HEK293T (cell line): ENCODE measurements at regions not wholly inside any gene's neighbourhood (a gene's known extent, or its start where the extent isn't known, plus 50 kb on each side); places are given as distances from the start of the nearest gene placed in this dataset.
"Not testable (repeated sequence)": the region's sequence is repeated elsewhere in the genome, so short reads cannot be mapped to it uniquely, and the experiment has no call there.

Experiments used
- CTCF ChIA-PET: fragments of 350-600 bp; formaldehyde crosslinking; extraction: SDS; loops from one replicate; lab custom pipeline; 2021; ENCODE audit warnings: antibody characterized with exemption, inconsistent platforms; lab: Yijun Ruan, JAX
- POLR2A ChIA-PET: fragments of 350-600 bp; formaldehyde crosslinking; extraction: SDS; loops from one replicate; lab custom pipeline; 2020; ENCODE audit warnings: antibody characterized with exemption, inconsistent platforms; lab: Yijun Ruan, JAX
- DNase-seq: peaks from one replicate; pipeline ENCODE4 v3.0.0; 2012; ENCODE audit warnings: mixed read lengths; ENCODE audit errors: extremely low spot score
- ARNT ChIP-seq: fragments of 450-650 bp; IDR thresholded peaks from 2 replicates; pipeline ENCODE4 v1.6.1; 2017; ENCODE audit warnings: mild to moderate bottlenecking
- BHLHE40 ChIP-seq: fragments of 450-650 bp; IDR thresholded peaks from 2 replicates; pipeline ENCODE4 v1.6.1; 2016; ENCODE audit warnings: mild to moderate bottlenecking, moderate library complexity, borderline replicate concordance
- CTBP1 ChIP-seq: fragments of 450-650 bp; IDR thresholded peaks from 2 replicates; pipeline ENCODE4 v1.6.1; 2016; ENCODE audit warnings: borderline replicate concordance
- ELF4 ChIP-seq: fragments of 450-650 bp; IDR thresholded peaks from 2 replicates; pipeline ENCODE4 v1.6.1; 2017; ENCODE audit warnings: antibody characterized with exemption
- FOXA1 ChIP-seq: fragments of 450-650 bp; IDR thresholded peaks from 2 replicates; pipeline ENCODE4 v1.6.1; 2016; ENCODE audit warnings: mild to moderate bottlenecking
- FOXK2 ChIP-seq: fragments of 450-650 bp; IDR thresholded peaks from 2 replicates; pipeline ENCODE4 v1.6.1; 2016; ENCODE audit warnings: mild to moderate bottlenecking
- FOXM1 ChIP-seq: fragments of 450-650 bp; IDR thresholded peaks from 2 replicates; pipeline ENCODE4 v1.6.1; 2017; ENCODE audit warnings: mild to moderate bottlenecking, borderline replicate concordance
- HDGF ChIP-seq: fragments of 450-650 bp; IDR thresholded peaks from 2 replicates; pipeline ENCODE4 v1.6.1; 2017; ENCODE audit warnings: antibody characterized with exemption, borderline replicate concordance
- L3MBTL2 ChIP-seq: fragments of 450-650 bp; conservative IDR thresholded peaks from 2 replicates; pipeline ENCODE4 v1.6.1; 2016; ENCODE audit warnings: mild to moderate bottlenecking
- LEF1 ChIP-seq: fragments of 450-650 bp; IDR thresholded peaks from 2 replicates; pipeline ENCODE4 v1.6.1; 2017; ENCODE audit warnings: mild to moderate bottlenecking, borderline replicate concordance
- NFRKB ChIP-seq: fragments of 450-650 bp; IDR thresholded peaks from 2 replicates; pipeline ENCODE4 v1.6.1; 2016; ENCODE audit warnings: mild to moderate bottlenecking, moderate library complexity
- PKNOX1 ChIP-seq: fragments of 450-650 bp; IDR thresholded peaks from 2 replicates; pipeline ENCODE4 v1.6.1; 2016
- SP1 ChIP-seq: fragments of 450-650 bp; IDR thresholded peaks from 2 replicates; pipeline ENCODE4 v1.6.1; 2017
- SUZ12 ChIP-seq: fragments of 450-650 bp; IDR thresholded peaks from 2 replicates; pipeline ENCODE4 v1.6.1; 2016; ENCODE audit warnings: mild to moderate bottlenecking
- TARDBP ChIP-seq: fragments of 450-650 bp; IDR thresholded peaks from 2 replicates; pipeline ENCODE4 v1.6.1; 2016
- ZNF384 ChIP-seq: fragments of 450-650 bp; IDR thresholded peaks from 2 replicates; pipeline ENCODE4 v1.6.1; 2016

DNA sequence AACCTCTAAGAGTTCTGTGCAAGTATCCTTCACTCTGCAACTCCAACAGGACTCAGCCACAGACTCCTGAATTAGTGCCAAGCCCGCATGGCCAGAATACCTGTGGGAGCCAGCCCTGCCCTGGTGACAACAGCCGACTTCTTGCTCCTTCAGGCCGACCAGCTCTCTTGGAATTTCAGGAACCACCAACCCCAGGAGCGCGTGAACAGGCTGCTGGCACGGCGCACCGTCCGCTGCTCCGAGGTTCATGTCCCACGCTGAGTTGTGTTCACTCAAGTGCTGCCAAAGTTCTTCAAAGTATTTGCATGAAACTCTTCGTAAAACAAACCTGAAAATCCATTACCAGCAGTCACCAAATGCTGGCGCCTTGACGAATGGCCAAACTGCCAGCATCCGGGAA lies 232.8 kb downstream of the NR2F1-AS1 start:
- CTCF ChIA-PET: no interaction called here
- TF ChIP-seq FOXM1: no peak
- no peak for TF ChIP-seq ELF4
- TF ChIP-seq SUZ12: no peak
- TF ChIP-seq HDGF: no peak
- TF ChIP-seq L3MBTL2: no peak
- no peak for TF ChIP-seq ZNF384
- no peak for TF ChIP-seq PKNOX1
- no peak for TF ChIP-seq BHLHE40
- no peak for TF ChIP-seq FOXA1
- TF ChIP-seq NFRKB: no peak
- no peak for TF ChIP-seq LEF1
- no peak for TF ChIP-seq FOXK2
- TF ChIP-seq TARDBP: no peak
- POLR2A ChIA-PET: no interaction called here
- DNase-seq: no peak

DNA sequence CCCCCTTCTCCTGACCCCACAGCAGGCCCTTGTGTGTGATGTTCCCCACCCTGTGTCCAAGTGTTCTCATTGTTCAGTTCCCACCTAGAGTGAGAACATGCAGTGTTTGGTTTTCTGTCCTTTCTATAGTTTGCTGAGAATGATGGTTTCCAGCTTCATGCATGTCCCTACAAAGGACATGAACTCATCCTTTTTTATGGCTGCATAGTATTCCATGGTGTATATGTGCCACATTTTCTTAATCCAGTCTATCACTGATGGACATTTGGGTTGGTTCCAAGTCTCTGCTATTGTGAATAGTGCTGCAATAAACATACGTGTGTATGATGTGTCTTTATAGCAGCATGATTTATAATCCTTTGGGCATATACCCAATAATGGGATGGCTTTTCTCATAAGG lies 234.2 kb downstream of the NR2F1-AS1 start:
- CTCF ChIA-PET, POLR2A ChIA-PET: not testable (repeated sequence)

GRCh38 chr5:93346301-93346700 lies 234.7 kb downstream of the NR2F1-AS1 start:
- no peak for DNase-seq
- ChIA-PET CTCF (no interaction called here), POLR2A (no interaction called here)
- no peak for TF ChIP-seq FOXM1
- TF ChIP-seq ZNF384: no peak
- no peak for TF ChIP-seq ARNT
- no peak for TF ChIP-seq BHLHE40
- no peak for TF ChIP-seq NFRKB

More for the DNA sequence above, 234.2 kb downstream of the NR2F1-AS1 start:
- not testable (repeated sequence) for DNase-seq

- ChIA-PET POLR2A (interaction anchor here (0.9 kb wide), 1 partner anchor 10 kb away, joined by 3 read pairs; no protein-coding TSS in a partner anchor), CTCF (no interaction called here)
- TF ChIP-seq PKNOX1 (no peak), BHLHE40 (no peak), ARNT (no peak), ZNF384 (no peak), TARDBP (no peak), L3MBTL2 (no peak), ELF4 (no peak), NFRKB (no peak), CTBP1 (no peak), SP1 (no peak), SUZ12 (no peak), HDGF (no peak), FOXK2 (no peak), FOXA1 (no peak), FOXM1 (no peak), LEF1 (no peak)
- DNase-seq: no peak
These were observed 237.4 kb downstream of the NR2F1-AS1 start for GRCh38 chr5:93343570-93343969.

DNA sequence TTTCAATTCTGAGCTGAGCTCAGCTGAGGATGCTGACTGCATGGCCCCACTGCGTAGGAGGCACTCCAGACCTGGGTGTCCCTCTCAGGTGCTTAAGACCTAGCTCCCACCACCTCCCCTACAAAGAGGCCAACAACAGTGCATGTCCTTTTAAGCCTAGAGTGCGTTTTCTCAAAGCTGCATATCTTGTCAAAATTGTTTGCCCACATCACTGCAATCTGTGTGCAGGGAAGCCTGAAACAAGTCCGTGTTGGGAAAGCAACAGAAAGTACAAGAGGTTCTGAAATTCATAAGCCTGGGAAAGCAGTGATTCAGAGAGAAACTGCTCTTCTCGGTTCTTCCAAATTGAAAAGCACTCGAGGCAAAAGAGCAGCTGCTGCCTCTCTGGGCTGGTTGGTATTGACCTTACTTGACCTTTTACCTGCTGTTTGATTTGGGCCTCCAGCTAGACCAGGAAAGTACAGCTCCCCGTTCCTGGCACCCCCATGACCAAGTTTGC lies 238.4 kb downstream of the NR2F1-AS1 start:
- POLR2A ChIA-PET: no interaction called here
- no peak for DNase-seq
- CTCF ChIA-PET: no interaction called here
- TF ChIP-seq SP1 (no peak), CTBP1 (no peak), TARDBP (no peak), PKNOX1 (no peak), ZNF384 (no peak)

DNA sequence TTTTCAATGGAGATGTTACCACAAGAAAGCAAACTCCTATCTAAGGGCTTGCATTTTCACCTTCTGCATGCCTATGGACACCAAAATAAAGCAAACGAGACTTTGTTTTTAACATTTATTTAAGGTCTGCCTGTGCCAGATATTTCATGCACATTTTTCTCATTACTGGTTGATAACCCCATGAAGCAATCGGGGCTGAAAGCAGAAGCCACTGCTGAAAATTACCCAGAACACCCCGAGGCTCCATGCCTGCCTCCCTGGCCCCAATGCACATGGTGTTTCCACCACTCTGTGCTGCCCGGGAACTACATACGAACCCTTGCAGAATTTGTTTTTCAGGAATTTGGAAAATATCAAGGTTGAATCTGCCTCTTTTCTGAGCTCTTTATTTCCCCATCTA lies 240.1 kb downstream of the NR2F1-AS1 start:
- POLR2A ChIA-PET: no interaction called here
- TF ChIP-seq LEF1 (no peak), ZNF384 (no peak), FOXA1 (no peak), NFRKB (no peak)
- DNase-seq: no peak
- CTCF ChIA-PET: no interaction called here

- no peak for DNase-seq
- no peak for TF ChIP-seq NFRKB
- TF ChIP-seq FOXM1: no peak
- no peak for TF ChIP-seq ARNT
- no peak for TF ChIP-seq FOXK2
- TF ChIP-seq LEF1: no peak
- POLR2A ChIA-PET: no interaction called here
- CTCF ChIA-PET: interaction anchor here (0.6 kb wide), 1 partner anchor 246 kb away, joined by 3 read pairs; no protein-coding TSS in a partner anchor
These were observed 243.9 kb downstream of the NR2F1-AS1 start for GRCh38 chr5:93337138-93337537.
